Heart left ventricle (tissue), 16 donors: ENCODE measurements at regions not wholly inside any gene's neighbourhood (a gene's known extent, or its start where the extent isn't known, plus 50 kb on each side); places are given as distances from the start of the nearest gene placed in this dataset.

ENCODE experiments used
- ATAC-seq, 4 donors: fragments of 200-7000 bp; cut with Tn5 transposase; one replicate each; pipeline ENCODE4 v1.9.1; 2020 to 2022; ENCODE audit warnings: moderate library complexity in 4 of 4, mild to moderate bottlenecking in 3 of 4, moderate number of reproducible peaks in 1 of 4
- DNase-seq, 5 donors: peaks; one replicate each; pipeline ENCODE4 v3.0.0-alpha.2; 2020
- H3K27ac ChIP-seq, 12 donors: fragments of 200-600 bp; sonication (generic) in 4 of 12; one replicate each; pipeline versions ENCODE4 v1.5.0 to v1.8.0; 2016 to 2022; ENCODE audit warnings: mild to moderate bottlenecking in 2 of 12
- H3K27me3 ChIP-seq, 9 donors: fragments of 200-600 bp; sonication (generic) in 2 of 9; one replicate each; pipeline versions ENCODE4 v1.5.1 to v1.8.0; 2016 to 2022; ENCODE audit warnings: mild to moderate bottlenecking in 3 of 9
- H3K36me3 ChIP-seq, 9 donors: fragments of 200-600 bp; sonication (generic) in 2 of 9; one replicate each; pipeline versions ENCODE4 v1.5.0 to v1.8.0; 2018 to 2022; ENCODE audit warnings: mild to moderate bottlenecking in 2 of 9
- H3K4me1 ChIP-seq, 12 donors: fragments of 200-600 bp; sonication (generic) in 4 of 12; one replicate each; pipeline versions ENCODE4 v1.5.0 to v1.8.0; 2016 to 2022; ENCODE audit warnings: mild to moderate bottlenecking in 3 of 12
- H3K4me3 ChIP-seq, 12 donors: fragments of 200-600 bp; sonication (generic) in 4 of 12; one replicate each; pipeline versions ENCODE4 v1.5.0 to v1.8.0; 2017 to 2022; ENCODE audit warnings: mild to moderate bottlenecking in 9 of 12, moderate library complexity in 4 of 12
- H3K9me3 ChIP-seq, 12 donors: fragments of 200-600 bp; sonication (generic) in 4 of 12; one replicate each; pipeline versions ENCODE4 v1.5.0 to v1.8.0; 2016 to 2022; ENCODE audit warnings: mild to moderate bottlenecking in 1 of 12
- POLR2A ChIP-seq, 2 donors: fragments of 450-650 bp; IDR thresholded peaks; one replicate each; pipeline ENCODE4 v1.6.1; 2017; ENCODE audit warnings: antibody characterized with exemption in 2 of 2, mild to moderate bottlenecking in 2 of 2, moderate library complexity in 2 of 2
- WGBS, 4 donors: extraction: QIAGEN DNeasy Blood & Tissue Kit in 2 of 4; methylation state at CpG; one replicate each; pipeline versions ENCODE4 v1.1.5 to v1.1.7; 2013 to 2018; 5-methylcytosine and 5-hydroxymethylcytosine counted together
- intact Hi-C, 10 donors: fragments of 100-400 bp; cut with DNase I; formaldehyde crosslinking; loops; one replicate each; pipeline versions ENCODE4 v1.11.1 to v1.14.2; 2022
- TF ChIP-seq, protein P1 (sequence below), 12 donors: fragments of 200-600 bp; sonication (generic) in 4 of 12; IDR thresholded peaks; one replicate each; pipeline versions ENCODE4 v1.5.0 to v1.8.0; 2018 to 2022; ENCODE audit warnings: antibody characterized with exemption in 12 of 12, mild to moderate bottlenecking in 5 of 12
- donor health status: ischemic (EF 13 %, LVEDD 7.1; RV severe dilation, severe dysfunction).
- donor health status: healthy with polysubstance abuse.
- donor health status: DM: no; HTN: yes; CAD: no.
- donor health status: DM: no; HTN: no; CAD: no.
- donor health status: ischemic (EF 25% LVEDD 6.9; RV normal size, moderate dysfunction).
- donor health status: ischemic (EF 25% LVEDD 5.7; RV mildly dilated, moderate dysfunction).
- donor health status: healthy.
- donor health status: DM: yes; HTN: yes; CAD: no.
- donor health status: ischemic (EF 35%, LVEDD 5.7; RV mildly dilated, moderate dysfunction).
- donor health status: nonischemic (EF 11% LVEDD 7.7; RV severe dilation, severe dysfunction).
- donor health status: DM: yes; HTN: yes; CAD: no.
- donor health status: PGD.
- donor health status: ischemic (EF 29% LVEDD 5.4; RV normal size, mild dysfunction).
- donor health status: nonischemic (EF 23%, LVEDD 6.1; RV moderate dilation, normal function).

DNA sequence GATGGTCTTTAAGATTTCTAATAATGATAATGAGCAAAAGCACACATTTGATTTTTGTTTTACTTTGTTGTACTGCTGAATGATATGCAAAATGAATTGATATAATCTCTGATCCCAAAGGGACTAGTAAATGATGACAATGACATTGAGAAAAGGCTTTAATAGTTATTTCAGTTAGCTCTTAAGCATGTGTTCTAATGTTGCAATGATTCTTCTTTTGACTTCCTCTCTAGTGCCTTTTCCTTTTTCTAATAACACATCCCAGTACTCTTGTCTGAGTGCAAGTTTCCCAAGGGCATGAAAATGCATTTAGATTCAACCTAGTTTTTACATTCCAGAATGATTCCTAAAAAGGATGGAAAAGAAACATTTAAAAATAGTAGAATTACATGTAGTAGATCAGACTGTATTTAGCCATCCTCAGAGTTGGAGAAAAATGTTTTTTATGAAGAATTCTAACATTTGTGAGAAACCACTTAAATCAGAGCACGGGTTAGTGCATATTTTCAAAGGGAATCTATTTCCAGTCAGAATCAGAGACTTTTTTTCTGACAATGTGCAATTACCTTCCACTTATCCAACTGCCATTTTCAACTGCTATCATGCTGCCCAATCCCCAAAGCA is 508.8 kb downstream of the C4orf33 start:
- WGBS, 4 donors = 59 to 73% (median 68%) methylated on average over 1 of the region's 1 CpG
- no peaks in the 10 kb centered on the region for H3K36me3 ChIP-seq
- DNase-seq (no peak), ATAC-seq (no peak)
- no peak overlapping the region for H3K27ac ChIP-seq
- H3K27me3 ChIP-seq = no peaks in the 10 kb centered on the region
- no peaks in the 10 kb centered on the region for H3K9me3 ChIP-seq
- TF ChIP-seq, protein P1, sequence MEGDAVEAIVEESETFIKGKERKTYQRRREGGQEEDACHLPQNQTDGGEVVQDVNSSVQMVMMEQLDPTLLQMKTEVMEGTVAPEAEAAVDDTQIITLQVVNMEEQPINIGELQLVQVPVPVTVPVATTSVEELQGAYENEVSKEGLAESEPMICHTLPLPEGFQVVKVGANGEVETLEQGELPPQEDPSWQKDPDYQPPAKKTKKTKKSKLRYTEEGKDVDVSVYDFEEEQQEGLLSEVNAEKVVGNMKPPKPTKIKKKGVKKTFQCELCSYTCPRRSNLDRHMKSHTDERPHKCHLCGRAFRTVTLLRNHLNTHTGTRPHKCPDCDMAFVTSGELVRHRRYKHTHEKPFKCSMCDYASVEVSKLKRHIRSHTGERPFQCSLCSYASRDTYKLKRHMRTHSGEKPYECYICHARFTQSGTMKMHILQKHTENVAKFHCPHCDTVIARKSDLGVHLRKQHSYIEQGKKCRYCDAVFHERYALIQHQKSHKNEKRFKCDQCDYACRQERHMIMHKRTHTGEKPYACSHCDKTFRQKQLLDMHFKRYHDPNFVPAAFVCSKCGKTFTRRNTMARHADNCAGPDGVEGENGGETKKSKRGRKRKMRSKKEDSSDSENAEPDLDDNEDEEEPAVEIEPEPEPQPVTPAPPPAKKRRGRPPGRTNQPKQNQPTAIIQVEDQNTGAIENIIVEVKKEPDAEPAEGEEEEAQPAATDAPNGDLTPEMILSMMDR (IDR thresholded peaks at IDR 0.05) = no peak
- TF ChIP-seq POLR2A (IDR thresholded peaks at IDR 0.05) = no peak
- no peak overlapping the region for H3K4me3 ChIP-seq
- H3K4me1 ChIP-seq = no peaks in the 10 kb centered on the region
- intact Hi-C loops = no loop called here

DNA sequence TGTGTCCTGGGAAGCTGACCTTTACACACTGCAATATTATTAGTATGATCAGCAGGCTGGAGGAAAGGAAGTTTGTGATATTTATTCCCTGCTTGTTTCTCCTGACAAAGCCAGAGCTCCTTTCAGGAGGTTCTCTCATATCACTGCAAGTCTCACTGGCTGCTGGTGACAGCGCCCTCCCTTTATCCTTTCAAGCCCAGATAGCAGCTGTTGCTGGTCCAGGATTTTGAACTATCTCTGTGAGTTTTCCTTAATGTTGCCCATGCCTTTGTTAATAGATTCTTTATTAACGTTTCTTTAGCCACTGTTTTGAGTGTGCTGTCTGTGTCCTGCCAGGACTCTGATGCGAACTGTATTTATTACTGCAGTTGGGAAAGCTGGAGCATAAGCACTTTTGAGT is 518.7 kb downstream of the C4orf33 start:
- ATAC-seq = no peak

GRCh38 chr4:129622566-129622965 is 526.6 kb downstream of the C4orf33 start:
- H3K4me3 ChIP-seq = no peak overlapping the region
- H3K9me3 ChIP-seq = no peaks in the 10 kb centered on the region
- no peak overlapping the region for H3K27ac ChIP-seq
- H3K4me1 ChIP-seq = no peaks in the 10 kb centered on the region
- TF ChIP-seq, protein P1 (IDR thresholded peaks at IDR 0.05) = no peak
- TF ChIP-seq POLR2A (IDR thresholded peaks at IDR 0.05) = no peak
- ATAC-seq (no peak), DNase-seq (no peak)
- WGBS, 4 donors = 89 to 95% (median 93%) methylated on average over 2 of the region's 2 CpGs
- no peaks in the 10 kb centered on the region for H3K36me3 ChIP-seq
- H3K27me3 ChIP-seq = no peaks in the 10 kb centered on the region
- intact Hi-C loops = no loop called here

More for the DNA sequence above, 518.7 kb downstream of the C4orf33 start:
- TF ChIP-seq, protein P1 (IDR thresholded peaks at IDR 0.05) = no peak
- TF ChIP-seq POLR2A (IDR thresholded peaks at IDR 0.05) = no peak
- no peak overlapping the region for H3K27ac ChIP-seq
- no peaks in the 10 kb centered on the region for H3K36me3 ChIP-seq
- no peak overlapping the region for H3K4me3 ChIP-seq
- no peaks in the 10 kb centered on the region for H3K4me1 ChIP-seq
- no peaks in the 10 kb centered on the region for H3K9me3 ChIP-seq
- H3K27me3 ChIP-seq = no peaks in the 10 kb centered on the region
- no peak for DNase-seq
- 12 to 26% (median 20%) methylated on average over 3 of the region's 3 CpGs for WGBS, 4 donors
- intact Hi-C loops = no loop called here

- Histone ChIP-seq H3K4me3 (no peak overlapping the region), H3K36me3 (no peaks in the 10 kb centered on the region), H3K27me3 (no peaks in the 10 kb centered on the region), H3K4me1 (no peaks in the 10 kb centered on the region), H3K27ac (no peak overlapping the region), H3K9me3 (no peaks in the 10 kb centered on the region)
- 76 to 79% (median 77%) methylated on average over 4 of the region's 4 CpGs for WGBS, 4 donors
- TF ChIP-seq, protein P1 (IDR thresholded peaks at IDR 0.05) = no peak
- TF ChIP-seq POLR2A (IDR thresholded peaks at IDR 0.05) = no peak
- ATAC-seq (no peak), DNase-seq (no peak)
- intact Hi-C loops = no loop called here
These were observed 527.4 kb downstream of the C4orf33 start for GRCh38 chr4:129623233-129623875.
